ENCODE measurements at regions not wholly inside any gene's neighbourhood (a gene's known extent, or its start where the extent isn't known, plus 50 kb on each side); places are given as distances from the start of the nearest gene placed in this dataset.
"Not testable (repeated sequence)": the region's sequence is repeated elsewhere in the genome, so short reads cannot be mapped to it uniquely, and the experiment has no call there.

GRCh38 chr17:37828651-37829124 lies 83.8 kb upstream of the HNF1B start:
- DNase-seq (ENCODE audit: low read depth): peak; percentile 8

GRCh38 chr17:37827905-37828650 lies 83.2 kb upstream of the HNF1B start:
- DNase-seq (ENCODE audit: low read depth): no peak

- no peak for DNase-seq (ENCODE audit: low read depth)
Measured at GRCh38 chr17:37826497-37827430, 81.9 kb upstream of the HNF1B start.

GRCh38 chr17:37825851-37826250 lies 81.0 kb upstream of the HNF1B start:
- DNase-seq (ENCODE audit: low read depth): no peak

GRCh38 chr17:37824534-37825485 lies 80.0 kb upstream of the HNF1B start:
- peak; percentile 96 for DNase-seq (ENCODE audit: low read depth)

- no peak for DNase-seq (ENCODE audit: low read depth)
Measured at GRCh38 chr17:37823996-37824395, 79.1 kb upstream of the HNF1B start.

GRCh38 chr17:37820995-37821713 lies 76.3 kb upstream of the HNF1B start:
- peak; percentile 41 for DNase-seq (ENCODE audit: low read depth)

GRCh38 chr17:37820313-37820994 lies 75.6 kb upstream of the HNF1B start:
- DNase-seq (ENCODE audit: low read depth): peak; percentile 20

- DNase-seq (ENCODE audit: low read depth): peak; percentile 11
Measured at GRCh38 chr17:37818689-37819088, 73.8 kb upstream of the HNF1B start.

- DNase-seq (ENCODE audit: low read depth): peak; percentile 24
Measured at GRCh38 chr17:37816950-37817349, 72.1 kb upstream of the HNF1B start.

GRCh38 chr17:37815536-37815935 lies 70.7 kb upstream of the HNF1B start:
- no peak for DNase-seq (ENCODE audit: low read depth)

- DNase-seq (ENCODE audit: low read depth): peak; percentile 97
Measured at GRCh38 chr17:37813751-37814150, 68.9 kb upstream of the HNF1B start.

- not testable (repeated sequence) for DNase-seq (ENCODE audit: low read depth)
Measured at GRCh38 chr17:37808846-37809245, 64.0 kb upstream of the HNF1B start.

- DNase-seq (ENCODE audit: low read depth): peak; percentile 77
Measured at GRCh38 chr17:37802712-37803416, 58.0 kb upstream of the HNF1B start.

GRCh38 chr17:37802061-37802595 lies 57.3 kb upstream of the HNF1B start:
- no peak for DNase-seq (ENCODE audit: low read depth)

- no peak for DNase-seq (ENCODE audit: low read depth)
Measured at GRCh38 chr17:37801171-37801570, 56.3 kb upstream of the HNF1B start.

- peak; percentile 63 for DNase-seq (ENCODE audit: low read depth)
Measured at GRCh38 chr17:37797206-37797605, 52.3 kb upstream of the HNF1B start.

GRCh38 chr17:37796076-37796475 lies 51.2 kb upstream of the HNF1B start:
- DNase-seq (ENCODE audit: low read depth): no peak

Measured in EH (cell line).